ENCODE measurements at regions not wholly inside any gene's neighbourhood (a gene's known extent, or its start where the extent isn't known, plus 50 kb on each side); places are given as distances from the start of the nearest gene placed in this dataset.

DNA sequence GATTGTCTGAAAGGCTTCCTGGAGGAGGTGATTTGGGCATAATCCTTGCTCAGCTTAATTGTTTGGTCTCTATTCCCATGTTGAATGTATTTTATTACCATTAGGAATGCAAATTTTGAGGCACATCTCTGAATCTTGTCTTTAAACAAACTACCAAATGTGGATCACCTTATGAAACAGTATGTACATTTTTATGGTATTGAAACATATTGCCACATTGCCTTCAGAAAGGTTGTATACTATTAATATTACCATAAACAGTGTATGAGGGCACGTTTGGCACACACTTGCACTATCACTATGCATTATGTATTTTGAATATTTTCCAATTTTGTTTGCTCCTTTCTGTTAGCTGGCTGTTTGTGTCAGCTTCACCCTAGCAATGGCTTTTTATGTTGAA is 60.0 kb upstream of the ALB start:
- TF ChIP-seq HOXB5 (CRISPR knock-in tag; IDR thresholded peaks at IDR 0.05) (no peak), JUN (IDR thresholded peaks at IDR 0.05) (no peak), MYC (IDR thresholded peaks at IDR 0.05; ENCODE audit: borderline replicate concordance, low read length) (no peak), RNF2 (IDR thresholded peaks at IDR 0.05; ENCODE audit: borderline replicate concordance, low read depth) (no peak), ZC3H11A (IDR thresholded peaks at IDR 0.05) (no peak), ZSCAN20 (CRISPR knock-in tag; IDR thresholded peaks at IDR 0.05) (no peak)
- Histone ChIP-seq H3K4me2 (no peak overlapping the region), H3K4me3 (no peak overlapping the region), H3K9me3 (no peaks in the 10 kb centered on the region), H3K4me1 (peaks cover 24% of the 10 kb centered on the region), H3K27ac (no peak overlapping the region)
- DNase-seq (ENCODE audit: low read depth in 1 of 2, low spot score in 1 of 2), result no peak
- FAIRE-seq, result no peak
- ChIA-PET POLR2A (no interaction called here), CTCF (interaction anchor here (1.1 to 1.4 kb wide), 2 partner anchors 310 to 321 kb away, joined by 3 read pairs; no protein-coding TSS in a partner anchor)
- 80% methylated on average over 1 of the region's 1 CpG for WGBS (ENCODE audit: missing lambda C conversion rate)
- no peak for ATAC-seq

- no peaks in the 10 kb centered on the region for H3K9me3 ChIP-seq
- peaks cover 24% of the 10 kb centered on the region for H3K4me1 ChIP-seq
- ATAC-seq (no peak), DNase-seq (ENCODE audit: low read depth in 1 of 2, low spot score in 1 of 2) (no peak), FAIRE-seq (no peak)
- H3K27ac ChIP-seq, result peak overlapping the region in 1 of 2 experiments; percentile 43; a peak in 3 of 6 replicates
- CTCF ChIA-PET, result interaction anchor here (1.1 kb wide), 1 partner anchor 322 kb away, joined by 3 read pairs; no protein-coding TSS in a partner anchor
- H3K4me3 ChIP-seq, result no peak overlapping the region
- no peak overlapping the region for H3K4me2 ChIP-seq
- WGBS (ENCODE audit: missing lambda C conversion rate), result 95% methylated on average over 4 of the region's 4 CpGs
- TF ChIP-seq REST (IDR thresholded peaks at IDR 0.05) (no peak), ATOH8 (CRISPR knock-in tag; IDR thresholded peaks at IDR 0.05; ENCODE audit: low read depth) (no peak), CHD4 (IDR thresholded peaks at IDR 0.05; ENCODE audit: borderline replicate concordance) (no peak), ESRRA (IDR thresholded peaks at IDR 0.05; ENCODE audit: borderline replicate concordance, low read length) (no peak), HEYL (CRISPR knock-in tag; IDR thresholded peaks at IDR 0.05) (no peak), HOXB5 (CRISPR knock-in tag; IDR thresholded peaks at IDR 0.05) (no peak), BHLHE40 (IDR thresholded peaks at IDR 0.05; ENCODE audit: low read depth, low read length) (no peak)
- TF ChIP-seq, protein P1, sequence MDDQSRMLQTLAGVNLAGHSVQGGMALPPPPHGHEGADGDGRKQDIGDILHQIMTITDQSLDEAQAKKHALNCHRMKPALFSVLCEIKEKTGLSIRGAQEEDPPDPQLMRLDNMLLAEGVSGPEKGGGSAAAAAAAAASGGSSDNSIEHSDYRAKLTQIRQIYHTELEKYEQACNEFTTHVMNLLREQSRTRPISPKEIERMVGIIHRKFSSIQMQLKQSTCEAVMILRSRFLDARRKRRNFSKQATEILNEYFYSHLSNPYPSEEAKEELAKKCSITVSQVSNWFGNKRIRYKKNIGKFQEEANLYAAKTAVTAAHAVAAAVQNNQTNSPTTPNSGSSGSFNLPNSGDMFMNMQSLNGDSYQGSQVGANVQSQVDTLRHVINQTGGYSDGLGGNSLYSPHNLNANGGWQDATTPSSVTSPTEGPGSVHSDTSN (IDR thresholded peaks at IDR 0.05), result no peak
- POLR2A ChIA-PET, result no interaction called here
Observed at GRCh38 chr4:73343432-73343831, 60.7 kb upstream of the ALB start.

DNA sequence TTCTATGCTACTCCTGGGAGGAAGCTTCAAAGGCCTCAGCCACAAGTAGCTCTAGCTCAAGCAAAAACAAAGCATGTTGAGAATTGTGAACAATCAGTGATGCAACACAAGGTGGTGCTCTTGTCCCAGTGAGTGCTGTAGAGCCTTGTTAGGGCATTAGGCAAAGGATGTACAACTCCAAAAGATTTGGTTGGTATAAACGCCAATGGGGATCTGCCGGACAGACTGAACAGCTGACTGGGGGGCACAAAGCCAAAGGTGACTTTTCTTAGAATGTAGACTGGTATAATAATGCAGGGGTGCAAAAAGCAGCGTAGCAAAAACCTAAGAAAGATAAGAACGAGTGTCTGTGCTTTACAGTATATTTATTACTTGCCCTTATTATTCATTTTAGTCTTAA is 62.6 kb upstream of the ALB start:
- POLR2A ChIA-PET, result interaction anchor here (0.8 kb wide), 1 partner anchor 385 kb away, joined by 4 read pairs; no protein-coding TSS in a partner anchor
- H3K4me3 ChIP-seq, result no peak overlapping the region
- no peak overlapping the region for H3K4me2 ChIP-seq
- no peak overlapping the region for H3K27ac ChIP-seq
- FAIRE-seq, result no peak
- peak; percentile 91 for ATAC-seq
- TF ChIP-seq SMC3 (IDR thresholded peaks at IDR 0.05) (peak; percentile 84), RAD21 (conservative IDR thresholded peaks at IDR 0.05 in 1 of 2, IDR thresholded peaks at IDR 0.05 in 1 of 2) (peak; percentile 86 to 88), NPAS2 (CRISPR knock-in tag; IDR thresholded peaks at IDR 0.05; ENCODE audit: borderline replicate concordance) (no peak), POLR2A (IDR thresholded peaks at IDR 0.05; ENCODE audit: low read length) (no peak), CTCF (IDR thresholded peaks at IDR 0.05) (peak; percentile 70)
- H3K4me1 ChIP-seq, result peaks cover 21% of the 10 kb centered on the region
- H3K9me3 ChIP-seq, result no peaks in the 10 kb centered on the region
- peak; percentile 15 to 67 for DNase-seq (ENCODE audit: low read depth in 1 of 2, low spot score in 1 of 2)
- CTCF ChIA-PET, result interaction anchor here (0.6 to 3.2 kb wide), 21 partner anchors 10 to 927 kb away, joined by 3 to 17 read pairs (median 5); no protein-coding TSS in a partner anchor
- WGBS (ENCODE audit: missing lambda C conversion rate), result 41% methylated on average over 4 of the region's 4 CpGs

Data from A549 (cell line).